C1 segment of cervical spinal cord (tissue), 14 donors: ENCODE measurements at regions not wholly inside any gene's neighbourhood (a gene's known extent, or its start where the extent isn't known, plus 50 kb on each side); places are given as distances from the start of the nearest gene placed in this dataset.

Source experiments
- DNase-seq, 14 donors: peaks; one replicate each; lab custom pipeline; 2025; lab: John Stamatoyannopoulos, UW

- DNase-seq = no peak
Measured at GRCh38 chr3:18681818-18682345, 256.7 kb upstream of the SATB1 start.

GRCh38 chr3:18680758-18681157 is 255.6 kb upstream of the SATB1 start:
- DNase-seq = no peak

- DNase-seq = no peak
Measured at GRCh38 chr3:18679238-18679637, 254.1 kb upstream of the SATB1 start.

DNA sequence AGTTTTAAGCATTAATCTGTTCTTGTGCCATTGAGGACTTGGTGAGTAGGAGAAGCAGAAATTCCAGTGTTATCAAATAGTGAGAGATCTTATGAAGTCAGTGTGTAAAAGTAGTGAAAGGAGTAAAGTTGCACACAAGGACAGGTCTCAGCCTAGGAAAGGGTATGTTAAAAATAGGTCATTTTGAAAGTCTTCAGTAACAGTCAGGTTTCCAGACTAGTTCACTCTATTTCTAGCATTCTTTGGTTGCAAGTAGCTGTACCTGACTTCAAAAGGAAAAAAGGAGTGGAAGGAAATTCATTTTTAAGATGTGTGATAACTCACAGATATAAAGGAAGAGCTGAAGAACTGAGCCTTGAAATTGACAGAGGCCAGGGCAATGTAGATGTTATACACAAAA is 250.1 kb upstream of the SATB1 start:
- DNase-seq = no peak

- DNase-seq = no peak
Measured at GRCh38 chr3:18672561-18672960, 247.4 kb upstream of the SATB1 start.

DNA sequence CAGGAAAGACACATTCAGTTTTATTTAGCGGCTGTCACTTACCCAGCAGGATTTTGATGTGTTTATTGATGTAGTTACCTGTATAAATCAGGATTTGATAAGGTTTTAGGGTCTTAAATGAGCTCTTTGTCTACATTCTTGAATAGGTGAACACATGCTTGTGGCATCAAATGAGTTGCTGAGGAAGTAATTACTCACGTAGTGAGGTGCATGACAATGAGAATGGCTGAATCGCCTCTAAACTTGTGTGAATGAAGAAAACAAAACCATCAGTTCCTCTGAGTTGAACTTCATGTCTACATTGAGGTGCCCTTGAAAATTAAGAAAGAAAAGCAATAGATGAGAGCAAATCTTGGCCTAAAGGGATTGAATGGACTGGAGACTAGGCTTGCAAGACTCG is 245.6 kb upstream of the SATB1 start:
- no peak for DNase-seq

GRCh38 chr3:18669374-18669773 is 244.2 kb upstream of the SATB1 start:
- DNase-seq = no peak

DNA sequence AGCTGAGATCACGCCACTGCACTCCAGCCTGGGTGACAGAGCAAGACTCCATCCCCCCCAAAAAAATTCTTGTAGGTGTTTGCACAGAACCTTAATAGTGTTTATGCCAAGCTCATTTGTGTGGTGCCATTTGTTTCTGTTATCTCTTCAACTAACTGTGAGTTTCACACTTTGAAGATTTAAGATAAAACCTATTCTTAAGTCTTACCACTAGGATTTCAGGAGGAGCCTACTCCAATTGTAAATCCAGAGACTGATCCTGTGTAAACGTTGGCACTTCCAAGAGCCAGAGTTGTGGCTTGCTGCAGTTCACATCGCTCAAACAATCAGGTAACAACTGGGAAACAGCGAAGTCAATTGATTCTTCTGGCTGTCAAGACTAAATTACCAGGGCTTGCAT is 242.4 kb upstream of the SATB1 start:
- no peak for DNase-seq

DNA sequence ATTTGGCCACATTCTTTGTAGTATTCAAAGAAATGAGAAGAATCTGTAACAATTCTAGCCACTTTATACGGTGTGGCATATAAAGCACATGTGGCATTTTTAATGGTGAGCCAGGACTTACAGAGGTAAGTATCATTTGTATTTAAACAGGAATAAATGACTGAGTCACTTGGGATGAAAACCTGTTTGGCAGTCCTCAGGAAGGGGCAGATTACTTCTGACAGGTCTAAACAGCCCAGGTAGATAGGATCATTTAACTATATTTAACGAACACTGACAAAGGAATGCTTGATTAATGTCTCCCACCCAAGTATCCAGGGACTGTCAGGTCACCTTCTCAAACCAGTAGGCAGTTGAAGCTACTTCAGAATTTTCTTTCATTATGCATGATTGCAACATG is 241.5 kb upstream of the SATB1 start:
- DNase-seq = no peak

DNA sequence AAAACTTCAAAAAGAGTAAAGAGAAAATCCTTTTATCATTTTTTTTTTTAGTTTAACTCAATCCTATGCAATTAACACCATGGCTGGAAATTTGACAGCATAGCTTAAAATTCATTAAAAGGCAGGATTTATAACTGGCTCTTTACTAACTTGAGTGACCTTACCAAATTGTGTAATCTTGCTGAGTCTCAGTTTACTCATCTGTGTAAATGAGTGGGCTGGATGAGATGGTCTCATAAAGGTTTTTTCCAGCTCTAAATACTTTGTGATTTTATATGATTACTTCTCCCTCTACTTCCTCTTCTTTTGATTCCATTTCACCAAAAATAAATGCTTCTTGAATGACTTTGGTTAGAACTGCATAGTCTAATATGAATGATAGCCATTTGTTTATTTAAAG is 234.9 kb upstream of the SATB1 start:
- DNase-seq = no peak

DNA sequence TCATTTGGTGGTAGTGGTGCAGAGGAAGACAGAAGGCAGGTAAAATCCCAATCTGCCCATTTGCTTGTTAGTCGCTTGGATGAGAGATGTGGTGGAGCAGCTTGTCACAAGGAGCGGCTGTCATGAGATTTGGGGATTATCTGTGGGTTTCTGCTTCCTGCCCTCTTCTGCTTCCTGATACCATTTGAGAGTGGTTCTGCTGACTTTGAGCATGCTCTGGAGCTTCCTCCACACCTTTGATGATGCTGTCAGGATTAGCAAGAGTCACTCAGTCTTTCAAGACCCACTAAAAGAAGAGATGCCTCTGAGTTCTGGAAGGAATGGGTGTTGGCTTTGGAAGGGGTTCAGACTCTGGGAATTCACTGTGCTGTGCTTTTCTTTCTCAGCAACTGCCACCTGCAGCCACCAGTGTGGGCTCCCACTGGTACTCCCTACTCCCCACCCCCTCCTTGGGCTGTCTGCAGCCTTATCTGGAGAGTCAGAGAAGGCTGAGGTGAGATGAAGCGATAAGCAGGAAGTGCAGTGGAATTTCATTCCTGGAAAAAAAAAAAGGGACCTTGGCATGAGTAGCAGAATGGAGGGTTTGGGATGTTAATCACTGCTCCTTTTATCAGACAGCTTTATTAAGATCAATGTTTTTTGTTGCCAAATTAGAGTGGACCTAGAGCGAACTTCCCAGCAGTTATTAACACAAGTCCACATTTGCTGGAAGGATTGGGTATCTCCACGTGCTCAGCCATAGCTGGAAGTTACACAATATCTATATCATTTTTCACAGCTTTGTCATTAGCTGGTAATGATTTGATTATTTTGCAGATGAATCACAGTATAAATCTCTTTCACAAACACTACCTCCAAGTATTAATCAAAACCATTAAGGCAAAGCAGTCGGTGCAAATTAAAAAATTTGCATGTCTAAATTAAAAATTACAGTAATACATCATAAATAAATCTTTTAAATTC is 233.0 kb upstream of the SATB1 start:
- DNase-seq = no peak

DNA sequence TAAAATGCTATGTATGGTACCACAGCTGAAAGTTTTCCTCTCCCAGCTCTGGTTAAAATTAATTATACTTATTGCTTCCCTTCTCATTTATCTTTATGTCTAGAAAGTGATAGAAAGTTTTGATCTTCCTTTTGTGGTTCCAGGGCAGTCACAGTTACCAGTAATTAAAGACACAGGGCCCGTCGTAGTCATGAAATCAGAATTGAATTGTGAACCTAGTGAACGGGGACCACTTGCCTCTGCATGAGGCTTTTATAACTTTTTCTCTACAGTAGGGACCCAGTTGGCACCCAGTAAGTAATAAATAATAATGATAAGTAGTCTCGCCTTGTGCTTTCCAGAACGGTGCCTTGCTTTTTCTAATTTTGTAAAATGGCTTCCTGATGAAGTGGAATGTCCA is 231.7 kb upstream of the SATB1 start:
- no peak for DNase-seq

DNA sequence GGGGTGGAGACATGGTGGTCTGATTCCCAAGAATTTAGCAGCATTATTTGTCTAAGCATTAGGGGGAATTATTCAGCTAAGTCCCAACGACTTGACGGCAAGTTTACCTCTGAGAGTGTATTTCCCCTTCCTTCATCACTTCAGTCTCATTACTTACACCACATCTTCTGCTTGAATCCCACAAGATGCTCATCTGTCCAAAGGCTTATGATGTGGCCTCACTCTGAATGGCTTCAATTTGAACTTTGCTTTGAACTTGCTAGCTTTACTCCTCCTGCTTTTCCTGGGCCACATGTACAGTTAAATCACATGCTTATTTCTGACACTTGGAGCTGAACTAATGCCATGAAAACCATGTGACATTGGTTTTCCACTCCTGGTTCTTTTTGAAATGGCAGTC is 231.3 kb upstream of the SATB1 start:
- DNase-seq = no peak

DNA sequence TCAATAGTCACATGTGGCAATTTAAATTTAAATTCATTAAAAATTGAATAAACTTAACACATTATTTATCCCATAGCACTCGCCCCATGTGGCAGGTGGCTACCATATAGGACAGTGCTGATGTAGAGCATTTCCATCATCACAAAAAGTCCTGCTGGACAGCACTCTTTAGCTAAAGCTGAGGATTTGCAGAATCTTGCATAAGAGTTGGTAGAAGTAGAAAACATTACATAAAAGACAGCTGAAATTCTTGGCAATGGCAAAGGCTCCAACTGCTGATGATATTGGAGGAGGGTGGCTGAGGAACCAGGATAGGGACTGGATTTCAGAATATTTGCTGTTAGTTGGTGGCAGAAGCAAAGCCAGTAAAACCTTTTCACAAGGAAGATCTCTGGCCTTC is 230.7 kb upstream of the SATB1 start:
- DNase-seq = no peak

- no peak for DNase-seq
Measured at GRCh38 chr3:18652781-18653180, 227.6 kb upstream of the SATB1 start.

DNA sequence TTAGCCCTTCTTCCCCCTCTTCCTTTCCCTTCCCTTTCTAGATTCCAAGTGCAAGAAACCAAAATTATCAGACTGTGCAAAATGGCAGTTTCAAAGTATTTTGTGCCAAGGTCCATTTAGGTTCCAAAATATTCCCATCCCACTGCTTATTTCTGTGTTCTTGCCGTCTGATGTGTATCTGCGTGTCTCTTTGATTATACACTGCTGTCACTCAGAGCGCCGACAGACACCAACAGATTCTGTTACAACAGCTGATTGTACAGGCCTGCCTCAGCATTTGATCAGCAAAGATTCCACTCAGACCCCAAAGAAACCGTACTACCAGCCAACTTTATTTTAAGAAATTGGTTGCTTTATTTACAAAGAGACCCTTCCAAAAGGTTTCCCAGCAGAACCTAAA is 225.6 kb upstream of the SATB1 start:
- no peak for DNase-seq

DNA sequence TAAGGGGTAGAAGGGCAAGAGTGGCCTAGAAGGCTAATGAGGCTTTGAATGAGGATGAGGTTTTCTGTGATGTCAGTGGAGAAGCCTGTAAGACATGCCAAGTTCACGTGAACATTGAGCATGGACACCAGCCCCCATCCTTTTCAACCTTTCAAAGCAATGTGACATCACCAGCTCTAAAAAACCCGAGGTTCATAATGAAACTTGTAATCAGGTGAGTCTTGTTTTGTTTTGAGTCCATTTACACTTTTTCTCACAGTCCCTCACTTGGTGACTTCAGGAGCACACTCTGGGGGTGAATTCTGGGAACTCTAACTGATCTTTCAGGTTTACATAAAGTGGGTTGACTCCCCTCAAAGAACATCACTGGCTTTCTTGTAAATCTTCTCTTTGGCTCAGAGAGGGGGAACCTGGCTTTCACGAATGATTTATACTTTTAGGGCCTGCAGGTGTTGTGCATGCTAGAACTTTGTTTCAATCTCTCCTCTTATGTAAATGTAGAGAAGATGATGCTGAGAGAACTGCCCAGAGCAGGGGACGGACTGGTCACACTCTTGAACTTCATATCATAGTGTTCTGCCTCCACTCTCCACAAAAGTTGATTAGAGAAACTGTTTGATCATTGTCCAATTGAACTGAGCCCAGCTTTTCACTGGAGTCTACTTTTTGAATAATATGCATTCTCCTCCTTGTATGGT is 224.7 kb upstream of the SATB1 start:
- no peak for DNase-seq

DNA sequence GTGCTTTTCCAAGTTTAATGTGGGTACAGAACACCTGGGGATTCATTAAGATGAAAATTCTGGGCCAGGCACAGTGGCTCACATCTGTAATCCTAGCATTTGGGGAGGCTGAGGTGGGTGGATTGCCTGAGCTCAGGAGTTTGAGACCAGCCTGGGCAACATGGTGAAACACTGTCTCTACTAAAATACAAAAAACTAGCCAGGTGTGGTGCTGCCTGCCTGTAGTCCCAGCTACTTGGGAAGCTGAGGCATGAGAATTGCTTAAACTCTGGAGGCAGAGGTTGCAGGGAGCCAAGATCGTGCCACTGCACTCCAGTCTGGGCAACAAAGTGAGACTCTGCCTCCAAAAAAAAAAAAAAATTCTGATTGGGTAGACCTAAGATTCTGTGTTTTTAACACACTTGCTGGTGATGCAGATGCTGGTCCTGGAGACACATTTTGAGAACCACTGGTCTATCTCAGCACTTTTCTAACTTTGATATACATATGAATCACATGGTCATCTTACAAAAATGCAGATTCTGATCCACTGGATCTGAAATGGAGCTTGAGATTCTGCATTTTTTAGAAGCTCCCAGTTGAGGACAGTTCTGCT is 223.8 kb upstream of the SATB1 start:
- no peak for DNase-seq

GRCh38 chr3:18648159-18648558 is 223.0 kb upstream of the SATB1 start:
- no peak for DNase-seq

- DNase-seq = no peak
Measured at GRCh38 chr3:18645619-18646018, 220.5 kb upstream of the SATB1 start.

DNA sequence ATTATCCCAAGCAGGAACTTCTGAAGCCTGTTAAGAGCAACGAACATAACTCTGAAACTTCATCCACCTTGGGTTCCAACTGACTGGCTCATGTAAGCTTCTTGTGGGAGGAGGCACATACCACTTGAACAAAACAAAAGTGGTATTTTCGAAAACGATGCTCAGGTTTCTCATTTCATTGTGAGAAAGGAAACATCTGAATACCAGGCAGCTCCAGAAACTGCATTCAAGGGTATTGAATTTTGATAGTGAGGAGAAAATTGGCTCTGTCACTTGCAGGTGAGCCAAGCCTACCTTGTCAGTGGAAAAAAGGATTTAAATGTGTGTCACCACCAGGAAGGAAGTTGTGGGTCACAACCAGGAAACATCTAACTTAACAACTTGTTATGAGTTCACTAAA is 218.1 kb upstream of the SATB1 start:
- no peak for DNase-seq

- no peak for DNase-seq
Measured at GRCh38 chr3:18641916-18642315, 216.8 kb upstream of the SATB1 start.
